ENCODE measurements at regions not wholly inside any gene's neighbourhood (a gene's known extent, or its start where the extent isn't known, plus 50 kb on each side); places are given as distances from the start of the nearest gene placed in this dataset.

GRCh38 chr20:12311094-12311865 lies 393.6 kb downstream of the BTBD3 start:
- in situ Hi-C loops (cut with MboI): no loop called here
- POLR2A ChIA-PET: no interaction called here

More at GRCh38 chr20:12311094-12311865, 393.6 kb downstream of the BTBD3 start:
- Histone ChIP-seq H3K79me2 (ENCODE audit: control insufficient read depth, insufficient read depth, low read length) (no peaks in the 10 kb centered on the region), H3K27ac (ENCODE audit: extremely low read depth, low read depth, low read length) (no peak overlapping the region), H4K20me1 (replicated peaks; ENCODE audit: control insufficient read depth, insufficient read depth, low read length) (no peaks in the 10 kb centered on the region), H2AFZ (ENCODE audit: low read depth, low read length) (no peak overlapping the region), H3K9me1 (ENCODE audit: control insufficient read depth, insufficient read depth, low read length) (no peaks in the 10 kb centered on the region), H3K9ac (ENCODE audit: insufficient read depth in 1 of 2, low read depth in 2 of 2, low read length in 2 of 2) (no peak overlapping the region), H3K4me1 (replicated peaks in 1 of 2; ENCODE audit: control insufficient read depth in 2 of 2, insufficient read depth in 2 of 2, low read length in 2 of 2) (no peaks in the 10 kb centered on the region), H3K4me3 (no peak overlapping the region), H3K36me3 (ENCODE audit: control insufficient read depth, insufficient read depth, low read length) (no peaks in the 10 kb centered on the region), H3K9me3 (replicated peaks; ENCODE audit: control insufficient read depth, insufficient read depth, low read depth, low read length) (no peaks in the 10 kb centered on the region), H3K27me3 (ENCODE audit: control insufficient read depth in 2 of 2, insufficient read depth in 2 of 2, low read length in 2 of 2) (no peaks in the 10 kb centered on the region), H3K4me2 (ENCODE audit: insufficient read depth, low read length) (no peak overlapping the region)
- WGBS (ENCODE audit: insufficient coverage, low coverage, missing lambda C conversion rate): 0% methylated on average over 6 of the region's 6 CpGs
- no TSS peak for BruUV-seq (replicated peaks)
- TF ChIP-seq HOXB6 (CRISPR knock-in tag; IDR thresholded peaks at IDR 0.05; ENCODE audit: borderline replicate concordance) (no peak), ZNF436 (CRISPR knock-in tag; IDR thresholded peaks at IDR 0.05) (no peak), ELK1 (CRISPR knock-in tag; IDR thresholded peaks at IDR 0.05) (no peak), RBM14 (IDR thresholded peaks at IDR 0.05; ENCODE audit: borderline replicate concordance, insufficient read depth, low read depth, low read length) (no peak), NR2C2 (CRISPR knock-in tag; IDR thresholded peaks at IDR 0.05) (no peak), NR2C2 (tag; IDR thresholded peaks at IDR 0.05) (no peak), CBX3 (IDR thresholded peaks at IDR 0.05; ENCODE audit: borderline replicate concordance in 1 of 2, low read length in 2 of 2) (no peak), SAP30 (IDR thresholded peaks at IDR 0.05; ENCODE audit: borderline replicate concordance, insufficient read depth, low read depth, low read length, poor library complexity, severe bottlenecking) (no peak), FOXP1 (CRISPR knock-in tag; IDR thresholded peaks at IDR 0.05) (no peak), HMGN3 (IDR thresholded peaks at IDR 0.05; ENCODE audit: borderline replicate concordance, extremely low read depth, insufficient read length, low read depth, low read length) (no peak), ERF (CRISPR knock-in tag; IDR thresholded peaks at IDR 0.05) (no peak), HIVEP1 (CRISPR knock-in tag; IDR thresholded peaks at IDR 0.05) (no peak), PREB (CRISPR knock-in tag; IDR thresholded peaks at IDR 0.05) (no peak), ETS2 (tag; IDR thresholded peaks at IDR 0.05; ENCODE audit: borderline replicate concordance, poor library complexity, severe bottlenecking) (no peak), ZBED1 (IDR thresholded peaks at IDR 0.05) (no peak), ATF2 (CRISPR knock-in tag; IDR thresholded peaks at IDR 0.05) (no peak), ZNF274 (IDR thresholded peaks at IDR 0.05; ENCODE audit: borderline replicate concordance, low read depth, low read length) (no peak)
- ATAC-seq (no peak), FAIRE-seq (no peak), DNase-seq (ENCODE audit: extremely low read depth in 1 of 4, low spot score in 3 of 4) (no peak)
- intact Hi-C loops (cut with micrococcal nuclease): no loop called here
- CTCF ChIA-PET (ENCODE audit: low intra/inter-chr PET ratio): no interaction called here
